Adrenal gland (tissue), 9 donors: ENCODE measurements at regions not wholly inside any gene's neighbourhood (a gene's known extent, or its start where the extent isn't known, plus 50 kb on each side); places are given as distances from the start of the nearest gene placed in this dataset.
A peak's percentile ranks its signal among the peaks of the same experiment; 100 is the strongest.

Experiments used
- DNase-seq, 7 donors: peaks; one replicate each; pipeline ENCODE4 v3.0.0-alpha.2; 2019 to 2020
- H3K27ac ChIP-seq, 5 donors: fragments of 200-600 bp; sonication (generic) in 4 of 5; 1 replicate in 3 of 5; 2 replicates in 2 of 5; pipeline versions ENCODE4 v1.5.1 to v1.8.0; 2016 to 2020; ENCODE audit warnings: mild to moderate bottlenecking in 1 of 5
- H3K27me3 ChIP-seq: fragments of 200-600 bp; 2 replicates; pipeline ENCODE4 v1.8.0; 2021
- H3K36me3 ChIP-seq, 2 donors: fragments of 200-600 bp; replicated peaks in 1 of 2; 1 replicate in 1 of 2; 2 replicates in 1 of 2; pipeline versions ENCODE4 v1.5.1 to v1.8.0; 2018 to 2022
- H3K4me1 ChIP-seq, 2 donors: fragments of 200-600 bp; replicated peaks in 1 of 2; 1 replicate in 1 of 2; 2 replicates in 1 of 2; pipeline versions ENCODE4 v1.5.1 to v1.8.0; 2018 to 2021
- H3K4me3 ChIP-seq, 4 donors: fragments of 200-600 bp; sonication (generic) in 3 of 4; one replicate each; pipeline ENCODE4 v1.5.1; 2016 to 2018
- H3K9me3 ChIP-seq, 3 donors: fragments of 200-600 bp; sonication (generic) in 1 of 3; replicated peaks in 1 of 3; 1 replicate in 2 of 3; 2 replicates in 1 of 3; pipeline versions ENCODE4 v1.5.1 to v1.8.0; 2016 to 2021
- POLR2A ChIP-seq, 2 donors: fragments of 450-650 bp; IDR thresholded peaks; one replicate each; pipeline ENCODE4 v1.6.1; 2017; ENCODE audit warnings: antibody characterized with exemption in 2 of 2, mild to moderate bottlenecking in 2 of 2, moderate library complexity in 1 of 2
- WGBS, 4 donors: extraction: QIAGEN DNeasy Blood & Tissue Kit in 2 of 4; methylation state at CpG; one replicate each; pipeline versions ENCODE4 v1.1.5 to v1.1.7; 2013 to 2017; 5-methylcytosine and 5-hydroxymethylcytosine counted together
- intact Hi-C, 2 donors: fragments of 100-400 bp; cut with DNase I; formaldehyde crosslinking; loops; one replicate each; pipeline versions ENCODE4 v1.14.1 to v1.15.0; 2022 to 2023
- TF ChIP-seq, protein P1 (sequence below), 6 experiments: fragments of 450-650 bp in 4 of 6; fragments of 200-600 bp in 2 of 6; sonication (generic) in 1 of 6; IDR thresholded peaks; 1 replicate in 5 of 6; 2 replicates in 1 of 6; pipeline versions ENCODE4 v1.5.1 to v1.8.0; 2016 to 2021; ENCODE audit warnings: antibody characterized with exemption in 6 of 6, mild to moderate bottlenecking in 2 of 6, moderate library complexity in 1 of 6
- donor health status: healthy with polysubstance abuse.
- donor health status: Bipolar disorder and iron deficiency.
- donor health status: DM: yes; HTN: yes; CAD: no.
- donor health status: DM: no; HTN: no; CAD: no.
- donor health status: DM: no; HTN: no; CAD: no.

DNA sequence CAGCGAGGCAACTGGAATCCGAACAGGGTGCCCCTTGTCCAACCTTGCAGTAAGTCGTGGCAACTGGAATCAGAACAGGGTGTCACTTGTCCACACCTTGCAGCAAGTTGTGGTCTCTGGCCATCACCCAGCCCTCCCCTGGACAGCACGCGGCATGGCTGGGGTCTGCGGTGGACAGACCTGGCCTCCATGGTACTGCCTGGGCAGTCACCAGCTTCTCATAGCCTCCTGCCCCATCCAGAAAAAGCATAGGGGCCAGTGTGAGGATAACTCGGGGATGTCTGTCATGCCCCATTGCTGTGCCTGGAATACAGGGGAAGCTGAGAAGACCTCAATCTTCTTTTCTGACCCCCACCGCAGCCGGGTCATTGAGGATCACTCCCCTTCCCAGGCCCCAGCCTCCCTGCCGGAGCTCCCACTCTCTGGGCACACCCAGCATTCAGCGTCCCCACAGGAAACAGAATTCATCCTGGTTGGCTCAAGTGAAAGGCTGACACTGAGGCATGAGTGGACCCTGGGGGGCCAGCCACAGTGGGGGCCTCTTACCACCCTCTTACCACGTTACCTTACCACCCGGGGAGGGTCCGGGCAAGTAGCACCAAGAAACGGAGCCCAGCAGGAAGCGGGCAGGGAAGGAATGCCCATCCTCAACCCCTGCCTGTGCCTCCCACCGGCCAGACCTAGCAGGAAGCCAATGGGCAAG is 68.0 kb upstream of the RAB6C start:
- Histone ChIP-seq H3K9me3 (no peaks in the 10 kb centered on the region), H3K36me3 (no peaks in the 10 kb centered on the region), H3K27me3 (no peaks in the 10 kb centered on the region), H3K4me3 (no peak overlapping the region), H3K27ac (no peak overlapping the region), H3K4me1 (no peaks in the 10 kb centered on the region)
- TF ChIP-seq POLR2A (IDR thresholded peaks at IDR 0.05), result no peak
- TF ChIP-seq, protein P1, sequence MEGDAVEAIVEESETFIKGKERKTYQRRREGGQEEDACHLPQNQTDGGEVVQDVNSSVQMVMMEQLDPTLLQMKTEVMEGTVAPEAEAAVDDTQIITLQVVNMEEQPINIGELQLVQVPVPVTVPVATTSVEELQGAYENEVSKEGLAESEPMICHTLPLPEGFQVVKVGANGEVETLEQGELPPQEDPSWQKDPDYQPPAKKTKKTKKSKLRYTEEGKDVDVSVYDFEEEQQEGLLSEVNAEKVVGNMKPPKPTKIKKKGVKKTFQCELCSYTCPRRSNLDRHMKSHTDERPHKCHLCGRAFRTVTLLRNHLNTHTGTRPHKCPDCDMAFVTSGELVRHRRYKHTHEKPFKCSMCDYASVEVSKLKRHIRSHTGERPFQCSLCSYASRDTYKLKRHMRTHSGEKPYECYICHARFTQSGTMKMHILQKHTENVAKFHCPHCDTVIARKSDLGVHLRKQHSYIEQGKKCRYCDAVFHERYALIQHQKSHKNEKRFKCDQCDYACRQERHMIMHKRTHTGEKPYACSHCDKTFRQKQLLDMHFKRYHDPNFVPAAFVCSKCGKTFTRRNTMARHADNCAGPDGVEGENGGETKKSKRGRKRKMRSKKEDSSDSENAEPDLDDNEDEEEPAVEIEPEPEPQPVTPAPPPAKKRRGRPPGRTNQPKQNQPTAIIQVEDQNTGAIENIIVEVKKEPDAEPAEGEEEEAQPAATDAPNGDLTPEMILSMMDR (IDR thresholded peaks at IDR 0.05), result no peak
- intact Hi-C loops, result no loop called here
- DNase-seq, result peak in 2 of 7 donors; percentile 11 to 29
- WGBS, 4 donors, result 89 to 92% (median 90%) methylated on average over 11 to 17 of the region's 17 CpGs

DNA sequence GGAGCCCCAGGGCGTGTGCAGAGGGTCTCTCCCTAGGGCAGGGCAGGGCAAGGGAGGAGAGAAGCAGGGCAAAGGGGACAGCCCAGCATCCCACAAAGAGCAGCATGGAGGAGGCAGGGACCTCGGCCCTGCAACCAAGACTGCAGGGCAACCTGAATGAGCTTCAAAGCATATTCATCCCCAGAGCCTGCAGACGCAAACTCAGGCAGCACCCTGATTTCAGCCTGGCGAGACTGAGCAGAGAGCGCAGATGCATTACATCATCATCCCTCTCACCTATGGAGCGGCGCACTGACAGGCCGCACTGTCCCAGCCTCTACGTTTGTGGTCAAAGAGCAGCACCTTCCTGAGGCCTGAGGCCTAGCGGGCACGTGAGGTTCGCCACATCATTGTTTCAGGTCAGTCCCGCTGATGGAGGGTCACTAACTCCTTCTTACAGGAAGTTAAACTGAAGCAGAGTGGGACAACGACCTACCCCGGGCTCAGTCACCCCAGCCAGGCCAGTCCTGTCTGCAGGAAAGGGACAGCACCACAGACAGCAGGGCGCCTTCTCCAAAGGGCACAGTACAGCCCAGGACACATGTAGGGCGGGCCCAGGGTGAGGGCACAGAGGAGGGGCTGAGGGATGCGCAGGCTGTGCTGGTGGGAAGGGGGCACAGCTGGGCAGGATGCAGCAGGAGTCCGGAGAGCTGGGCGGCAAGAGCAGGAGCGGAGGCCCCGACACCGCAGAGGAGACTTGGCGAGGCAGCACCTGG is 67.2 kb upstream of the RAB6C start:
- Histone ChIP-seq H3K4me1 (no peaks in the 10 kb centered on the region), H3K36me3 (no peaks in the 10 kb centered on the region), H3K4me3 (no peak overlapping the region), H3K27me3 (no peaks in the 10 kb centered on the region), H3K27ac (no peak overlapping the region), H3K9me3 (no peaks in the 10 kb centered on the region)
- peak in 2 of 7 donors; percentile 11 to 20 for DNase-seq
- 83 to 91% (median 89%) methylated on average over 5 to 24 of the region's 24 CpGs for WGBS, 4 donors
- TF ChIP-seq POLR2A (IDR thresholded peaks at IDR 0.05), result no peak
- TF ChIP-seq, protein P1 (IDR thresholded peaks at IDR 0.05), result no peak
- intact Hi-C loops, result no loop called here

DNA sequence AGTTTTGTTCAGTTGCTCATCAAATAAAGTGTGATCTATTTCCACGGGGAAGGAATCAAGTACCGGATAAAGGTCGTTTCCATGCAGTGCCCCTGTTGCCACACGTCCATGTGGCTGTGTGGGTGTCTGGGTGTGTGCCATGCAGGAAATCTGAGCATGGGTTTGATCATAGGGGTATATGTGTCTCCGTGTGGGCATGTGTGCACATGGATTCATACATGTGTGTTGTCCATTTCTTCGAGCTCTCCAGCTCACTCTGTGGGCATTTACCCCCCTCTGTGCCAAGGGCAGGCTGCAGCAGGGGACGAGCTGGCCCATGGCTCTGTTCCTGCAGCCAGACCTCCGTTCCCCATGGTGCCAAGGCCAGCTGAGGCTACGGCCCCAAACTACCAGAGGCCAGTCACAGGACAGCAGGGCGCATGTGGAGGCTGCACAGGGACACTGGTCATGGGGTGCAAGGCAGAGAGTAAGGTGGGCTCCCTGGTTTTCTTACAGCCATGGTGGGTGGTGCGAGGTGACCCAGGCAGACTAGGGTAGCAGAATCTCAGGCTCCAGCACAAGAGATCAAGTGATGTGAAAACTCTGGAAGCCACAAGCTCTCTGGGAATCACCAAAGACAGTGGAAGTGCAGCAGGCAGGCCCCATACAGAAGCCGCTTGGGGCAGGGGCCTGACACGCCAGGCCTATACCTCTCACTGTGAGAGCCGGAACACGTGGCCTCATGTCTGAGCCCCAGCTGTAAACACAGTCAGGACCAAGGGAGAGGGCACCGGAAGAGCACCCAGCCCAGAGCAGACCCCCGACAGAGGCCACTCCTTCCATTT is 66.4 kb upstream of the RAB6C start:
- WGBS, 4 donors, result 77 to 87% (median 80%) methylated on average over 11 to 17 of the region's 17 CpGs
- Histone ChIP-seq H3K9me3 (no peaks in the 10 kb centered on the region), H3K27ac (no peak overlapping the region), H3K36me3 (no peaks in the 10 kb centered on the region), H3K4me3 (no peak overlapping the region), H3K27me3 (no peaks in the 10 kb centered on the region), H3K4me1 (no peaks in the 10 kb centered on the region)
- peak in 2 of 7 donors; percentile 8 to 29 for DNase-seq
- intact Hi-C loops, result no loop called here
- no peak for TF ChIP-seq POLR2A (IDR thresholded peaks at IDR 0.05)
- TF ChIP-seq, protein P1 (IDR thresholded peaks at IDR 0.05), result no peak
